Endodermal cell (in vitro differentiated cells): ENCODE measurements at regions not wholly inside any gene's neighbourhood (a gene's known extent, or its start where the extent isn't known, plus 50 kb on each side); places are given as distances from the start of the nearest gene placed in this dataset.
A peak's percentile ranks its signal among the peaks of the same experiment; 100 is the strongest.

Experiments
- DNase-seq: peaks from one replicate; pipeline ENCODE4 v3.0.0-alpha.2; 2017
- H3K27ac ChIP-seq: 2 replicates; pipeline ENCODE4 v1.5.1; 2013; ENCODE audit warnings: mild to moderate bottlenecking, low read depth, low read length, moderate library complexity
- H3K27me3 ChIP-seq: 2 replicates; pipeline ENCODE4 v1.6.1; 2013; ENCODE audit warnings: mild to moderate bottlenecking, low read length, moderate library complexity; ENCODE audit not compliant: insufficient read depth, control insufficient read depth, poor library complexity, severe bottlenecking
- H3K36me3 ChIP-seq: 2 replicates; pipeline ENCODE4 v1.7.0; 2013; ENCODE audit warnings: mild to moderate bottlenecking, low read length, moderate library complexity; ENCODE audit not compliant: control insufficient read depth, insufficient read depth
- H3K4me1 ChIP-seq: one replicate; pipeline ENCODE4 v1.7.0; 2013; ENCODE audit warnings: low read length; ENCODE audit not compliant: control insufficient read depth, insufficient read depth
- H3K4me3 ChIP-seq: 2 replicates; pipeline ENCODE4 v1.5.1; 2013; ENCODE audit warnings: mild to moderate bottlenecking, low read length, moderate library complexity
- H3K9ac ChIP-seq: 2 replicates; pipeline ENCODE4 v1.6.1; 2013; ENCODE audit warnings: mild to moderate bottlenecking, low read length, moderate library complexity; ENCODE audit not compliant: poor library complexity, severe bottlenecking; ENCODE audit errors: extremely low read depth
- H3K9me3 ChIP-seq: 2 replicates; pipeline ENCODE4 v1.6.1; 2013; ENCODE audit warnings: mild to moderate bottlenecking, low read length, moderate library complexity; ENCODE audit not compliant: control insufficient read depth
- H3K27ac Mint-ChIP-seq: 2 replicates; pipeline ENCODE4 v1.8.0; 2020; ENCODE audit warnings: mixed read lengths
- H3K27me3 Mint-ChIP-seq: 2 replicates; pipeline ENCODE4 v1.8.0; 2021; ENCODE audit warnings: mild to moderate bottlenecking, mixed read lengths; ENCODE audit not compliant: insufficient read depth
- H3K36me3 Mint-ChIP-seq: 2 replicates; pipeline ENCODE4 v1.8.0; 2020; ENCODE audit warnings: low read depth, mixed read lengths
- H3K4me1 Mint-ChIP-seq: 2 replicates; pipeline ENCODE4 v1.8.0; 2020; ENCODE audit warnings: mixed read lengths
- H3K4me3 Mint-ChIP-seq: 2 replicates; pipeline ENCODE4 v1.8.0; 2020; ENCODE audit warnings: mild to moderate bottlenecking, moderate library complexity, mixed read lengths
- H3K9me3 Mint-ChIP-seq: 2 replicates; pipeline ENCODE4 v1.8.0; 2020; ENCODE audit warnings: mild to moderate bottlenecking, mixed read lengths
- WGBS, 2 experiments: methylation state at CpG; one replicate each; pipeline versions ENCODE4 v1.1.5 to v1.1.7; 2013; ENCODE audit warnings: missing lambda C conversion rate in 2 of 2, mixed read lengths in 1 of 2; ENCODE audit not compliant: insufficient coverage in 1 of 2, insufficient read length in 1 of 2; 5-methylcytosine and 5-hydroxymethylcytosine counted together
- TF ChIP-seq, protein P1 (sequence below): fragments of 200-600 bp; sonication (generic); conservative IDR thresholded peaks from 2 replicates; pipeline ENCODE4 v1.5.0; 2021; ENCODE audit warnings: antibody characterized with exemption, mild to moderate bottlenecking

DNA sequence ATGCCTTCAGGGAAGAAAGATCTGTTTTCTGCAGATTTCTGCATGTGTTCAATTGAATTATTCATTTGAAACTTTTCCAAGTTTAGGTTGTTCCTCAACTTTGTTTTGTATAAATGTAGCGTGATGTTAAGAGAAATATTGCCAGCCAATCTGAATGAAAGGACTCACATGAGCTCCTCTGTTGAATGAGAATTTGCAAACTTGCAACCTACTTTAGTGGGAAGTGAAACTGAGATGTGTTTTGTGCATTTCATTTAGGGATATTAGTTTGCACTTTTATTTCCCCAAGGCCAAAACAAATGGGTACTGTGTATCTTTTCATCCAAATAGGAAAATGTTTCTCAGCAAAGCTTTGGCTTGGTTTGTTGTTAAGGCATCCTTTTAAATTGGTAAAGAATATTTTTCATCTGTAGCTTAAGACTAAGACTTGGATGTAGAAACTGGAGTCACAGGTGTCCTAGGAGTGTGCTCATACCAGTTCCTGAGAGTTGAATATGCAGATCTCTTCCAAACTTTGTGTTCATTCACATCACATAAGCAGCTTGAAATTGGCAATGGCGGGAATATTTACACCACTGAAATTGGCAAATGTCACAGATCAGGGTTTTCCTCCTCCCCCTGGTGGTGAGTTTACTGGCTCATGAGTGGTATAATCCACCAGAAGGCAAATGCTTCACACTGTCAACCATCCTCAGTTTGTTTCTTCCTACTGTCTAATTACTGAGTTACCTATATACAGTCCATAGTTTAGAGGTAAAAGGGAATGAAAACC, 193.6 kb upstream of the BANK1 start:
- no peak for DNase-seq
- Histone ChIP-seq H3K9me3 (no peaks in the 10 kb centered on the region), H3K27me3 (no peaks in the 10 kb centered on the region), H3K27ac (no peak overlapping the region), H3K4me1 (peaks cover 7% of the 10 kb centered on the region), H3K36me3 (no peaks in the 10 kb centered on the region), H3K4me3 (no peak overlapping the region), H3K9ac (no peak overlapping the region)
- TF ChIP-seq, protein P1, sequence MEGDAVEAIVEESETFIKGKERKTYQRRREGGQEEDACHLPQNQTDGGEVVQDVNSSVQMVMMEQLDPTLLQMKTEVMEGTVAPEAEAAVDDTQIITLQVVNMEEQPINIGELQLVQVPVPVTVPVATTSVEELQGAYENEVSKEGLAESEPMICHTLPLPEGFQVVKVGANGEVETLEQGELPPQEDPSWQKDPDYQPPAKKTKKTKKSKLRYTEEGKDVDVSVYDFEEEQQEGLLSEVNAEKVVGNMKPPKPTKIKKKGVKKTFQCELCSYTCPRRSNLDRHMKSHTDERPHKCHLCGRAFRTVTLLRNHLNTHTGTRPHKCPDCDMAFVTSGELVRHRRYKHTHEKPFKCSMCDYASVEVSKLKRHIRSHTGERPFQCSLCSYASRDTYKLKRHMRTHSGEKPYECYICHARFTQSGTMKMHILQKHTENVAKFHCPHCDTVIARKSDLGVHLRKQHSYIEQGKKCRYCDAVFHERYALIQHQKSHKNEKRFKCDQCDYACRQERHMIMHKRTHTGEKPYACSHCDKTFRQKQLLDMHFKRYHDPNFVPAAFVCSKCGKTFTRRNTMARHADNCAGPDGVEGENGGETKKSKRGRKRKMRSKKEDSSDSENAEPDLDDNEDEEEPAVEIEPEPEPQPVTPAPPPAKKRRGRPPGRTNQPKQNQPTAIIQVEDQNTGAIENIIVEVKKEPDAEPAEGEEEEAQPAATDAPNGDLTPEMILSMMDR, result peak; percentile 68
- Mint-ChIP-seq H3K4me3 (no peak overlapping the region), H3K4me1 (peaks cover 33% of the 10 kb centered on the region), H3K9me3 (peaks cover 5% of the 10 kb centered on the region), H3K27ac (no peak overlapping the region), H3K27me3 (no peaks in the 10 kb centered on the region), H3K36me3 (no peaks in the 10 kb centered on the region)
- 70% methylated on average over 2 of the region's 2 CpGs for WGBS, 2 experiments

DNA sequence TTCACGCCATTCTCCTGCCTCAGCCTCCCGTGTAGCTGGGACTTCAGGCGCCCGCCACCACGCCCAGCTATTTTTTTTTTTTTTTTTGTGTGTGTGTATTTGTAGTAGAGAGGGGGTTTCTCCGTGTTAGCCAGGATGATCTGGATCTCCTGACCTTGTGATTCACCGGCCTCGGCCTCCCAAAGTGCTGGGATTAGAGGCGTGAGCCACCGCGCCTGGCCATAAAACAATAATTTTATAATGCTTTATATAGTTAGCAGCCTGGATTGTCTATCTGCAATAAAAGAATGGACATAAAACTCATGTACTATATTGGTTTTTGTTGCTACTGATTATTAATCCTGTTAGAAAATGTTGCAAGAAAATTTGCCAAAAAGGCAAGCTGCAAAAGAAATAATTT, 195.9 kb upstream of the BANK1 start:
- no peak overlapping the region for H3K27ac ChIP-seq
- no peaks in the 10 kb centered on the region for H3K36me3 ChIP-seq
- Mint-ChIP-seq H3K4me3 (no peak overlapping the region), H3K27ac (no peak overlapping the region), H3K4me1 (peaks cover 27% of the 10 kb centered on the region), H3K9me3 (peaks cover 5% of the 10 kb centered on the region), H3K36me3 (no peaks in the 10 kb centered on the region), H3K27me3 (no peaks in the 10 kb centered on the region)
- 90% methylated on average over 5 of the region's 11 CpGs; no CpG with 5 or more reads in 1 of the 2 experiments for WGBS, 2 experiments
- no peaks in the 10 kb centered on the region for H3K27me3 ChIP-seq
- no peaks in the 10 kb centered on the region for H3K9me3 ChIP-seq
- TF ChIP-seq, protein P1, result no peak
- DNase-seq, result no peak
- H3K4me3 ChIP-seq, result no peak overlapping the region
- H3K4me1 ChIP-seq, result peaks cover 4% of the 10 kb centered on the region
- H3K9ac ChIP-seq, result no peak overlapping the region

DNA sequence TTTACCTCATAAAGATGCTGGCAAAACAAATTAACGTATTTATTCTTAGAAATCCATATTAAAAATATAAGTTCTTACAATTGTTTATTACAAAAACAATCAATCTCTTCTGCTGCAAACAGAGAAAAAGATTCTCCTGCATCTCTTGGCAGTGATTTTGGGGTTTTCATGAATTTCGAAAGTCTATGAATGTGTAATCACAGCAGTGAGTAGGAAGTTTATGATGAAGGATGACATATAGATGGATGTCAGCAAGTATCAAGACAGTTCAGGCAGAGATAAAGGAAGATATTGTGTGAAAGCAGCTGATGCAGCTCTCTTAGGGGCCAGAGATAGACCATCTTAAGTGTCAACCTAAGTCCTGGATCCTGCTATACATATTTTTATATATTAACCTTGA, 196.9 kb upstream of the BANK1 start:
- no peak overlapping the region for H3K4me3 ChIP-seq
- 85 to 91% methylated on average over 1 of the region's 2 CpGs for WGBS, 2 experiments
- no peaks in the 10 kb centered on the region for H3K36me3 Mint-ChIP-seq
- no peaks in the 10 kb centered on the region for H3K36me3 ChIP-seq
- peaks cover 5% of the 10 kb centered on the region for H3K9me3 Mint-ChIP-seq
- H3K27me3 ChIP-seq, result no peaks in the 10 kb centered on the region
- peaks cover 4% of the 10 kb centered on the region for H3K4me1 ChIP-seq
- TF ChIP-seq, protein P1, result no peak
- no peak overlapping the region for H3K4me3 Mint-ChIP-seq
- H3K27ac ChIP-seq, result no peak overlapping the region
- H3K27ac Mint-ChIP-seq, result no peak overlapping the region
- no peak for DNase-seq
- H3K27me3 Mint-ChIP-seq, result no peaks in the 10 kb centered on the region
- H3K9me3 ChIP-seq, result no peaks in the 10 kb centered on the region
- H3K9ac ChIP-seq, result no peak overlapping the region
- peaks cover 20% of the 10 kb centered on the region for H3K4me1 Mint-ChIP-seq
